ENCODE measurements at regions not wholly inside any gene's neighbourhood (a gene's known extent, or its start where the extent isn't known, plus 50 kb on each side); places are given as distances from the start of the nearest gene placed in this dataset.

- H3K9me3 ChIP-seq (ENCODE audit: control insufficient read depth, insufficient read depth, low read length) = no peaks in the 10 kb centered on the region
- no peaks in the 10 kb centered on the region for H3K4me1 ChIP-seq (ENCODE audit: control insufficient read depth, low read length)
- no peaks in the 10 kb centered on the region for H4K20me1 ChIP-seq (ENCODE audit: control insufficient read depth, insufficient read depth, low read depth, low read length)
- no peaks in the 10 kb centered on the region for H3F3A ChIP-seq (ENCODE audit: control insufficient read depth, insufficient read depth)
- no peaks in the 10 kb centered on the region for H3K36me3 ChIP-seq (ENCODE audit: control insufficient read depth, low read length)
- H3K27me3 ChIP-seq (ENCODE audit: control insufficient read depth, low read length) = no peaks in the 10 kb centered on the region
- no peak overlapping the region for H3K4me2 ChIP-seq (ENCODE audit: low read length)
- H3K79me2 ChIP-seq (ENCODE audit: control insufficient read depth, low read length) = no peaks in the 10 kb centered on the region
- H3K4me3 ChIP-seq (ENCODE audit: low read length) = no peak overlapping the region
- no peaks in the 10 kb centered on the region for H3K9me2 ChIP-seq (replicated peaks; ENCODE audit: control insufficient read depth, low read length)
- TF ChIP-seq EZH2phosphoT487 (IDR thresholded peaks at IDR 0.05; ENCODE audit: borderline replicate concordance, low read length) = no peak
- no peak for TF ChIP-seq CTCF (IDR thresholded peaks at IDR 0.05; ENCODE audit: low read depth, low read length, poor library complexity, severe bottlenecking)
- no peak overlapping the region for H3K27ac ChIP-seq (ENCODE audit: low read depth, low read length)
These were observed 359.9 kb downstream of the AEBP2 start for GRCh38 chr12:19799216-19799615.

GRCh38 chr12:19799895-19800602, 360.8 kb downstream of the AEBP2 start:
- TF ChIP-seq CTCF (IDR thresholded peaks at IDR 0.05; ENCODE audit: low read depth, low read length, poor library complexity, severe bottlenecking) = no peak
- TF ChIP-seq EZH2phosphoT487 (IDR thresholded peaks at IDR 0.05; ENCODE audit: borderline replicate concordance, low read length) = no peak
- Histone ChIP-seq H3K4me2 (ENCODE audit: low read length) (no peak overlapping the region), H3K27ac (ENCODE audit: low read depth, low read length) (no peak overlapping the region), H3K79me2 (ENCODE audit: control insufficient read depth, low read length) (no peaks in the 10 kb centered on the region), H3K9me2 (replicated peaks; ENCODE audit: control insufficient read depth, low read length) (no peaks in the 10 kb centered on the region), H3K27me3 (ENCODE audit: control insufficient read depth, low read length) (no peaks in the 10 kb centered on the region), H3K9me3 (ENCODE audit: control insufficient read depth, insufficient read depth, low read length) (no peaks in the 10 kb centered on the region), H3K36me3 (ENCODE audit: control insufficient read depth, low read length) (no peaks in the 10 kb centered on the region), H4K20me1 (ENCODE audit: control insufficient read depth, insufficient read depth, low read depth, low read length) (no peaks in the 10 kb centered on the region), H3K4me3 (ENCODE audit: low read length) (no peak overlapping the region), H3K4me1 (ENCODE audit: control insufficient read depth, low read length) (no peaks in the 10 kb centered on the region), H3F3A (ENCODE audit: control insufficient read depth, insufficient read depth) (no peaks in the 10 kb centered on the region)

- Histone ChIP-seq H3K27ac (ENCODE audit: low read depth, low read length) (no peak overlapping the region), H3K79me2 (ENCODE audit: control insufficient read depth, low read length) (no peaks in the 10 kb centered on the region), H3F3A (ENCODE audit: control insufficient read depth, insufficient read depth) (no peaks in the 10 kb centered on the region), H3K4me1 (ENCODE audit: control insufficient read depth, low read length) (no peaks in the 10 kb centered on the region), H3K4me2 (ENCODE audit: low read length) (no peak overlapping the region), H3K27me3 (ENCODE audit: control insufficient read depth, low read length) (no peaks in the 10 kb centered on the region), H4K20me1 (ENCODE audit: control insufficient read depth, insufficient read depth, low read depth, low read length) (no peaks in the 10 kb centered on the region), H3K9me3 (ENCODE audit: control insufficient read depth, insufficient read depth, low read length) (no peaks in the 10 kb centered on the region), H3K36me3 (ENCODE audit: control insufficient read depth, low read length) (no peaks in the 10 kb centered on the region), H3K4me3 (ENCODE audit: low read length) (no peak overlapping the region), H3K9me2 (replicated peaks; ENCODE audit: control insufficient read depth, low read length) (no peaks in the 10 kb centered on the region)
- no peak for TF ChIP-seq EZH2phosphoT487 (IDR thresholded peaks at IDR 0.05; ENCODE audit: borderline replicate concordance, low read length)
- TF ChIP-seq CTCF (IDR thresholded peaks at IDR 0.05; ENCODE audit: low read depth, low read length, poor library complexity, severe bottlenecking) = no peak
These were observed 361.6 kb downstream of the AEBP2 start for GRCh38 chr12:19800884-19801283.
